ENCODE measurements at regions not wholly inside any gene's neighbourhood (a gene's known extent, or its start where the extent isn't known, plus 50 kb on each side); places are given as distances from the start of the nearest gene placed in this dataset.

- TF ChIP-seq, protein P1, sequence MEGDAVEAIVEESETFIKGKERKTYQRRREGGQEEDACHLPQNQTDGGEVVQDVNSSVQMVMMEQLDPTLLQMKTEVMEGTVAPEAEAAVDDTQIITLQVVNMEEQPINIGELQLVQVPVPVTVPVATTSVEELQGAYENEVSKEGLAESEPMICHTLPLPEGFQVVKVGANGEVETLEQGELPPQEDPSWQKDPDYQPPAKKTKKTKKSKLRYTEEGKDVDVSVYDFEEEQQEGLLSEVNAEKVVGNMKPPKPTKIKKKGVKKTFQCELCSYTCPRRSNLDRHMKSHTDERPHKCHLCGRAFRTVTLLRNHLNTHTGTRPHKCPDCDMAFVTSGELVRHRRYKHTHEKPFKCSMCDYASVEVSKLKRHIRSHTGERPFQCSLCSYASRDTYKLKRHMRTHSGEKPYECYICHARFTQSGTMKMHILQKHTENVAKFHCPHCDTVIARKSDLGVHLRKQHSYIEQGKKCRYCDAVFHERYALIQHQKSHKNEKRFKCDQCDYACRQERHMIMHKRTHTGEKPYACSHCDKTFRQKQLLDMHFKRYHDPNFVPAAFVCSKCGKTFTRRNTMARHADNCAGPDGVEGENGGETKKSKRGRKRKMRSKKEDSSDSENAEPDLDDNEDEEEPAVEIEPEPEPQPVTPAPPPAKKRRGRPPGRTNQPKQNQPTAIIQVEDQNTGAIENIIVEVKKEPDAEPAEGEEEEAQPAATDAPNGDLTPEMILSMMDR (IDR thresholded peaks at IDR 0.05) = no peak
- TF ChIP-seq POLR2AphosphoS5 (IDR thresholded peaks at IDR 0.05) = no peak
- TF ChIP-seq POLR2A (IDR thresholded peaks at IDR 0.05) = no peak
- TF ChIP-seq EP300 (IDR thresholded peaks at IDR 0.05) = no peak
These were observed 152.9 kb upstream of the RTL1 start for GRCh38 chr14:101056446-101056845.

Data from suprapubic skin (tissue), 4 donors.